Hepatocyte (in vitro differentiated cells): ENCODE measurements at regions not wholly inside any gene's neighbourhood (a gene's known extent, or its start where the extent isn't known, plus 50 kb on each side); places are given as distances from the start of the nearest gene placed in this dataset.

Experiments
- CTCF ChIP-seq: fragments of 200-600 bp; sonication (generic); IDR thresholded peaks from 2 replicates; pipeline ENCODE4 v1.5.1; 2016; ENCODE audit warnings: antibody characterized with exemption, mild to moderate bottlenecking; ENCODE audit not compliant: poor library complexity
- EZH2 ChIP-seq: fragments of 200-600 bp; sonication (generic); IDR thresholded peaks from 2 replicates; pipeline ENCODE4 v1.6.1; 2016; ENCODE audit warnings: antibody characterized with exemption, mild to moderate bottlenecking, borderline replicate concordance
- EZH2phosphoT487 ChIP-seq: fragments of 200-600 bp; sonication (generic); IDR thresholded peaks from one replicate; pipeline ENCODE4 v1.6.1; 2018; ENCODE audit warnings: antibody characterized with exemption, mild to moderate bottlenecking, low read depth, moderate library complexity; ENCODE audit not compliant: unreplicated experiment, severe bottlenecking

- no peak for TF ChIP-seq CTCF
- no peak for TF ChIP-seq EZH2phosphoT487
- TF ChIP-seq EZH2, result no peak
Observed at GRCh38 chr3:127425505-127426443, 137.9 kb upstream of the PRR20G start.
